HUES48 (cell line): ENCODE measurements at regions not wholly inside any gene's neighbourhood (a gene's known extent, or its start where the extent isn't known, plus 50 kb on each side); places are given as distances from the start of the nearest gene placed in this dataset.

Experiments used
- H3K27ac ChIP-seq: one replicate; pipeline ENCODE4 v1.7.0; 2013; ENCODE audit warnings: low read depth, low read length, inconsistent platforms
- H3K27me3 ChIP-seq: 2 replicates; pipeline ENCODE4 v1.6.1; 2013; ENCODE audit warnings: mild to moderate bottlenecking, low read length; ENCODE audit not compliant: control insufficient read depth, insufficient read depth
- H3K36me3 ChIP-seq: 2 replicates; pipeline ENCODE4 v1.6.1; 2013; ENCODE audit warnings: low read length; ENCODE audit not compliant: control insufficient read depth, insufficient read depth
- H3K4me1 ChIP-seq: 2 replicates; pipeline ENCODE4 v1.6.1; 2013; ENCODE audit warnings: mild to moderate bottlenecking, low read length; ENCODE audit not compliant: control insufficient read depth, insufficient read depth
- H3K4me3 ChIP-seq: 2 replicates; pipeline ENCODE4 v1.5.1; 2013; ENCODE audit warnings: mild to moderate bottlenecking, low read depth, low read length
- H3K9ac ChIP-seq: 2 replicates; pipeline ENCODE4 v1.6.1; 2013; ENCODE audit warnings: mild to moderate bottlenecking, low read depth, low read length, moderate library complexity
- H3K9me3 ChIP-seq: 2 replicates; pipeline ENCODE4 v1.6.1; 2013; ENCODE audit warnings: low read length; ENCODE audit not compliant: control insufficient read depth, insufficient read depth

DNA sequence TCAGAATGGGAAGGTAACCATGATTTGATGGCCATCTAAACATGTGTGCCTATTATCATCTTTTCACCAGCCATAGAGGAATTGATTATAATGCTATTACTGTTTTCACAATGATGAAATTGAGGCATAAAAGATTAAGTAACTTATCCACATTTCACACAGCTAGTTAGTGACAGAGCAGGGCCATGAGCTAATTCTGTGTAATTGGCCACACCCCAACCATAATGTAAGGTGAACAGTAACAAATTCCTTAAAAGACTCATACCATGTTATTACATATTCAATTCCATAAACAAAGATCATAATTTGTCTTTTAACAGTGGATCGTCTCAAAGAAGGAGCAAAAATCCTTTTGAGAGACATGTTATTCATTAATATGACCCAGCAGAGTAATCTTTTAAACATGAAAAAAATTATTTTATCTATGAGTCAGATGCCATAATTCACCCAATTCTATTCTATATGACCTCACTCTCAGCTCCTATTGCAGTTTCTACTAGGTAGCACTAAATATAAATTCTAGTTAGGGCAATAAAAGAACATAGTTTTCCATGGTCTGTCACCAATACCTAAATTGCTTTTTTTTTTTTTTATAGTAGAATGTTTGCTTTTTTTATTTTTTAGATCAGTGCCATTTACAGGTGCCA is 475.8 kb upstream of the SLC39A10 start:
- H3K27ac ChIP-seq = no peak overlapping the region
- H3K4me3 ChIP-seq = no peak overlapping the region
- no peaks in the 10 kb centered on the region for H3K9me3 ChIP-seq
- no peaks in the 10 kb centered on the region for H3K4me1 ChIP-seq
- H3K9ac ChIP-seq = no peak overlapping the region
- H3K36me3 ChIP-seq = no peaks in the 10 kb centered on the region
- H3K27me3 ChIP-seq = no peaks in the 10 kb centered on the region

DNA sequence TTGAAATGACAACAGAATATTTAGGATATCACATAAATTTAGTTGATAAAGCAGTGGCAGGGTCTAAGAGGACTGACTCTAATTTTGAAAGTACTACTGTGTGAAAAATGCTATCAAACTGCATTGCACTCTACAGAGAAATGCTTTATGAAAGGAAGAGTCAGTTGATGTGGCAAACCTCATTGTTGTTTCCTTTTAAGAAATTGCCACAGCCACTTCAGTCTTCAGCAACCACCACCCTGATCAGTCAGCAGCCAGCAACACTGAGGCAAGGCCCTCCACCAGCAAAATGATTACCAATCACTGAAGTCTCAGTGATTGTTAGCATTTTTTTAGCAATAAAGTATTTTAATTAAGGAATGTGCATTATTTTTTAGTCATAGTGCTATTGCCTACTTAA is 488.7 kb upstream of the SLC39A10 start:
- Histone ChIP-seq H3K4me1 (no peaks in the 10 kb centered on the region), H3K27me3 (no peaks in the 10 kb centered on the region), H3K4me3 (no peak overlapping the region), H3K9me3 (no peaks in the 10 kb centered on the region), H3K27ac (no peak overlapping the region), H3K36me3 (no peaks in the 10 kb centered on the region), H3K9ac (no peak overlapping the region)

DNA sequence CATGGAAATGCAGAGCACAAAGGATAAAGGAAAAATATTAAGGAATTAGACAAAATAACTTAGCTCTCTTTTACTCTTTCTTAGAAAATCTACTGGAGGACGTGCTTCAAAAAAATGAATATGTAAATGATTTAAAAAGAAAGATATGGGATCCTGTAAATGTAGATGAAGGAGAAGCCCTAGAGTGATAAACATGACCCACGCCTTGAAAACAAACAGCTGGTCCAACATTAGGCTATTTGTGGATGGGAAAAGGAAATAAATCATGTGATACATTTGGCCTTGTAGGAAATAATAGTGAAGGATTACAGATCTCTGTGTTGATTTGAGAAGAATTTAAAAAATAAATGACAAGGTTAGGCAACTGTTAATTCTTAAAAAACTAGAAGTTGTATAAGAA is 492.1 kb upstream of the SLC39A10 start:
- H3K9ac ChIP-seq = no peak overlapping the region
- no peaks in the 10 kb centered on the region for H3K27me3 ChIP-seq
- no peaks in the 10 kb centered on the region for H3K9me3 ChIP-seq
- H3K27ac ChIP-seq = no peak overlapping the region
- no peak overlapping the region for H3K4me3 ChIP-seq
- H3K4me1 ChIP-seq = no peaks in the 10 kb centered on the region
- no peaks in the 10 kb centered on the region for H3K36me3 ChIP-seq

DNA sequence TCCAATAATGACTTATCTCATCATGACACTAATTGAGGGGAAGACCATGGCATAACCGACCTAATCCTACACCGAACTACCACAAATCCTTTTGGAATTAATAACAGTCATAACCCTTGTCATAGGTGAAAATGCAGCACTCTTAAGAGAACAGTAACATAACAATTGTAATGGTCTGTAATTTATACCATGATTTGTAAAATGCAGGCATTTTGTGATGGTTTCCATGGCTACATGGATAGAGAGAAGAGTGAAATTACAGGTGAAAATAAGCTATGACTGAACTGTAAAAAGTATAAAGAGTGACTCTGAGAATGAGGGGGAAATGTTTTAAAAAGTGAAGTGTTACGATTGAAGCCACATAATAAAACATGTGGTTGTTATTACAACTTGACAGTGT is 494.1 kb upstream of the SLC39A10 start:
- H3K4me3 ChIP-seq = no peak overlapping the region

DNA sequence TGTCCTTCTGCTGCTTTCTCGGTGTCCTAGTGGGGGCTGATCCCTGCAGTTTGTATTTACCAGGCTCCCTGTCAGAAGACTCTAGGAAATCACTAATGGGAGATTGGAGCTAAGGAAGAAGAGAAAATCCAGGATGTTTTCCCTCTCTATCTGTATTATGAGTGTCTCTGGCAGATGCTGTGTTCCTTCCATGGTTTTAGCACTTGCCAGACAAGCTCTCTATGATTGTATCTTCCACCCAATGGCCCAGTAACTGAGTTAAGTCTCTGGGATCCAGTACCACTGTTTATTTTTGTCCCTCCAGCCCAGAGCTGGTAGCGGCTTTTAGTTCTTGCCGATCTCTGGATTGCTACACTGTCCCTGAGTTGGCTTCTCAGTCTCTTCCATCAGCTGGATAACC is 494.8 kb upstream of the SLC39A10 start:
- H3K36me3 ChIP-seq = no peaks in the 10 kb centered on the region
- no peak overlapping the region for H3K9ac ChIP-seq
- no peaks in the 10 kb centered on the region for H3K9me3 ChIP-seq
- H3K27ac ChIP-seq = no peak overlapping the region
- H3K4me1 ChIP-seq = no peaks in the 10 kb centered on the region
- no peaks in the 10 kb centered on the region for H3K27me3 ChIP-seq
- no peak overlapping the region for H3K4me3 ChIP-seq

More for the DNA sequence above, 494.1 kb upstream of the SLC39A10 start:
- Histone ChIP-seq H3K27me3 (no peaks in the 10 kb centered on the region), H3K9ac (no peak overlapping the region), H3K36me3 (no peaks in the 10 kb centered on the region), H3K27ac (no peak overlapping the region), H3K9me3 (no peaks in the 10 kb centered on the region), H3K4me1 (no peaks in the 10 kb centered on the region)

DNA sequence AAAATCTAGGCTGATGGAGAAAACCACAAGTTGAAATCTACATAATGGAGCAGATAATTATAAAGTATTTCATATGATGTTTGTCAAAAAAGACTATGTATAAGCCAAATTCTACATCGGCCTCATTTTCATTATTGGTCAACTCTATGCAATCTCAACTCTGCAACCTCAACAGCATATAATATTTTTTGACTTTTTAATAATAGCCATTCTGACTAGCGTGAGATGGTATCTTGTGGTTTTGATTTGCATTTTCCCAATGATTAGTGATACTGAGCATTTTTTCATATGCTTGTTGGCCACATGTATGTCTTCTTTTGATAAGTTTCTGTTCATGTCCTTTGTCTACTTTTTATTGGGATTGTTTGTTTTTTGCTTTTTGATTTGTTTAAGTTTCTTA is 496.1 kb upstream of the SLC39A10 start:
- H3K4me3 ChIP-seq = no peak overlapping the region
- no peak overlapping the region for H3K9ac ChIP-seq
- no peaks in the 10 kb centered on the region for H3K4me1 ChIP-seq
- H3K9me3 ChIP-seq = no peaks in the 10 kb centered on the region
- no peaks in the 10 kb centered on the region for H3K27me3 ChIP-seq
- no peak overlapping the region for H3K27ac ChIP-seq
- H3K36me3 ChIP-seq = no peaks in the 10 kb centered on the region

DNA sequence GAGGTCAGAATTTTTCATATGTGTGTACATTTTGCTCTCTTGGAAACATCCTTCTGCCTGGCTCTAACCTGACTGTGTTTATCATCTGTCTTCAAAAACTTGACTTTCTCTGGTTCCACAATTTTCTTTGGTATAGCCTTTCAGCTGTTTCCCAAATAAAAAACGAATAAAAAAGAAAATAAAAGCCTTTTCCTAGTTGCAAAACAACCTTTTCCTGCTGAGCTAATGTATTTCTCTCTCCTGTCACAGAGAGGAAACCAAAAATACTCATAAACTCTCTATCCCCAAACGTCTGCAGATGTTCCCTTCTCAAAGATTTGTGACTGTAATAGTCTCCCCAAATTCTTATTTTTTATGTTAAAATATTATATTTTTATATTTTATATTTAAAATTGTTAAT is 505.3 kb upstream of the SLC39A10 start:
- no peaks in the 10 kb centered on the region for H3K27me3 ChIP-seq
- no peaks in the 10 kb centered on the region for H3K36me3 ChIP-seq
- no peak overlapping the region for H3K4me3 ChIP-seq
- no peaks in the 10 kb centered on the region for H3K9me3 ChIP-seq
- H3K9ac ChIP-seq = no peak overlapping the region
- no peaks in the 10 kb centered on the region for H3K4me1 ChIP-seq
- no peak overlapping the region for H3K27ac ChIP-seq

DNA sequence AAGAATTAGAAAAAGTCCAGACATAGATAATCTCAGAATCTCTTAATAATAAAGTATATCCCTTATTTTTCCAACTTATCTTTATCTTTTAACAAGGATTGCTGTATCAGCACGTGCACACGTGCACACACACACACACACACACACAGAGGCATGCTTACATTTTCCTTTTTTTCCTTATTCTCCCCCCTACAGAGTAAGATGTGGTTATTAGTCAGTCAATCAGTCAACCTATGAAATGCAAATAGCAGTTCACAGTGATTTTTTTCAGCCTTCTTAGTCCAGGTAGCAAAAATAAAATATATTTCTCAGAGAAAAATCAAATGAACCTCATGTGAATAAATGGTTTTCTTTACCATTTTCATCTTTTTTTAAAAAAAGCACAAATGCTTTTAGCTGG is 506.2 kb upstream of the SLC39A10 start:
- no peaks in the 10 kb centered on the region for H3K9me3 ChIP-seq
- H3K9ac ChIP-seq = no peak overlapping the region
- no peaks in the 10 kb centered on the region for H3K4me1 ChIP-seq
- no peaks in the 10 kb centered on the region for H3K27me3 ChIP-seq
- no peak overlapping the region for H3K4me3 ChIP-seq
- no peaks in the 10 kb centered on the region for H3K36me3 ChIP-seq
- no peak overlapping the region for H3K27ac ChIP-seq

DNA sequence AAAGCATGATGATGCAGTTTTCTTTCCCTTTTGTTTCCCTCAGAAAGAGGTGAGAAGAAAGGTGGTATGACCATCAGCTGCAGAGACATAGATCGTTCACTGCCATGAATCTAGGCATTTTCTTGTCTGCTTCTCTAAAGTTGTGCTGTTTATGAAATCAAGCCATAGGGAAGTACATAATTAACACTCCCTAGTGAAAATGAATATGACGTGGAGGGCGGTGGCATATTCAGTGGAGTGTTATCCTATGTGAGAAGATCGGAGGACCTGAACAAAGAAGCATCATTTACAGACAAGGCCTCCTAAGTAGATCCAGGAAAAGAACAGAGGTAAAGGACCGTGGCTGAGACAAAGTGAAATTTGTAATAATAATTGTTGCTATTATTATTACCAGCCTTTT is 509.0 kb upstream of the SLC39A10 start:
- Histone ChIP-seq H3K4me1 (no peaks in the 10 kb centered on the region), H3K4me3 (no peak overlapping the region), H3K36me3 (no peaks in the 10 kb centered on the region), H3K27ac (no peak overlapping the region), H3K9me3 (peaks cover 5% of the 10 kb centered on the region; the same call in 1 of the 2 replicates), H3K27me3 (no peaks in the 10 kb centered on the region), H3K9ac (no peak overlapping the region)

DNA sequence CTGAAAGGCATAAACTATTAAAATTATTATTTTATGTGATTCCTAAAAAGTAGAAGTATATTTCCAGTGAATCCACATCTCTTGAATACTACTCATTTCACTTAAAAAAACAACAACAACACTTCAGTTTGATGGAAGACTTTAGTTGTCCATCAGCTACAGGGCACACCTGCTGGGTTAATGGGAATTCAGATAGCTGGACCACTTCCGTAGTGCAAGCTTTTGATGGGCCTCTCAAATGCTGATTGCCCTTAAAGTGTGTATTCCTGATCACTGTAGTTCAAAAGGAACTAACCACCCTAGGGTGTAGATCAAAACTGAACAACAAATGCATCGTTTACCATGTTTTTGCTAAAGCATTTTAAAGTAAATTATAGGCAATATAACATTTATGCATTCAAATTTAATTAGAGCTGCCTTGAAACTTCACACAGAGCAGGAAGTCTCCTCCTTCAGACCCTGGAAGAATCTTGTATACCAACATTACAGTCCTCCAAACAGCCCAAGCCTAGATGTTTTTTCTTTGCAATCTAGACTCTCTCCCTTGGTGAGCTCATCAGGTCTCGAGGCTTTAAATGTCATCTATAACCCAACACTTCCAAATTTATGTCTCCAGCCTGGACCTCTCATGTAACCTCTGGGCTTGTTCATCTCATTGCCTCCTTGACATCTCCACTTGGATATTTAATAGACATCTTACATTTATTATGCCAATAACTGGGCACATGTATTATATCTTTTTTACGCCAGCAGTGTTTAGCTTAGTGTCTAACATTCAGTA is 510.1 kb upstream of the SLC39A10 start:
- Histone ChIP-seq H3K9ac (no peak overlapping the region), H3K27ac (no peak overlapping the region), H3K4me3 (no peak overlapping the region), H3K27me3 (no peaks in the 10 kb centered on the region), H3K9me3 (peaks cover 5% of the 10 kb centered on the region; the same call in 1 of the 2 replicates), H3K36me3 (no peaks in the 10 kb centered on the region), H3K4me1 (no peaks in the 10 kb centered on the region)

DNA sequence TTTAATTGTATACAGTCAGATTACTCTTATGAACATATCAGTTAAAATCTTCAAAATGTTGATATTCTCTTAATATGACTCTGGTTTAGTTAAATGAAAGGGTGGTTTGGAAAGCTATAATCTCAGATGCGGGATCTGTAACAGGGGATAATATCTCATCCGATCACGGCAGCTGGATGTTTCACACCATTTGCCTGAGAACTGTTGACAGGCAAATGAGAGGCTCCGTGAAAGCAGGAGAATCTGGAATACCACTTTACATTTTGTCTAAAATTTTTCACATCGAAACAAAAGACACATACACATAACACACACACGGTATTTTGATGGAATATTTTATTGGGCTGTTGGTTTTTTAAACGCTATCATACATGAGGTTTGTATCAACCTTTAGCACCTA is 518.6 kb upstream of the SLC39A10 start:
- no peak overlapping the region for H3K27ac ChIP-seq
- no peak overlapping the region for H3K9ac ChIP-seq
- H3K4me1 ChIP-seq = no peaks in the 10 kb centered on the region
- H3K4me3 ChIP-seq = no peak overlapping the region
- no peaks in the 10 kb centered on the region for H3K36me3 ChIP-seq
- no peaks in the 10 kb centered on the region for H3K27me3 ChIP-seq
- no peaks in the 10 kb centered on the region for H3K9me3 ChIP-seq
